ENCODE measurements at regions not wholly inside any gene's neighbourhood (a gene's known extent, or its start where the extent isn't known, plus 50 kb on each side); places are given as distances from the start of the nearest gene placed in this dataset.

DNA sequence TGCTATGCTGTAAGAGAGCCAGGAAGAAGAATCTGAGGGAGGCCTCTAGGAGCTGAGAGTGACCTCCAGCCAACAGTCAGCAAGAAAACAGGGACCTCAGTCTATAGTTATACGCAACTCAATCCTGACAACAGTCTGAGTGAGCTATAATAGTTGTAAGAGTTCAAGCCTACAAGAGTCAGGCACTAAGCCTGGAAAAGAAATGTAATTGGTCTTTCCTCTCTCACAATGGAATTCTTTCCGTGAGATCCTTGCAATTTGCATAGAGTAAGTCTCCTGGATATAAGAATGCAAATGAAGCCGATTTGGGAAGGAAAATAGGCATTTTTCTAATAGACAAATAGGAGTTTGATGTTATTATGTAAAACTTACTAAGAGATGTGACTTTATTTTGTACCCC is 1332.6 kb upstream of the CELF4 start:
- H3K9me3 Mint-ChIP-seq, result no peaks in the 10 kb centered on the region
- no peak overlapping the region for H3K27ac Mint-ChIP-seq
- no peaks in the 10 kb centered on the region for H3K9me3 ChIP-seq (ENCODE audit: control insufficient read depth, low read length)
- H3K36me3 Mint-ChIP-seq (ENCODE audit: low read depth), result no peaks in the 10 kb centered on the region
- H3K9ac ChIP-seq (ENCODE audit: extremely low read depth, low read length, poor library complexity, severe bottlenecking), result no peak overlapping the region
- no peaks in the 10 kb centered on the region for H3K27me3 ChIP-seq (ENCODE audit: control insufficient read depth, insufficient read depth, low read length, poor library complexity, severe bottlenecking)
- no peak overlapping the region for H3K4me3 Mint-ChIP-seq
- no peaks in the 10 kb centered on the region for H3K27me3 Mint-ChIP-seq (ENCODE audit: insufficient read depth)
- no peak for DNase-seq
- no peaks in the 10 kb centered on the region for H3K4me1 ChIP-seq (ENCODE audit: control insufficient read depth, insufficient read depth, low read length)
- H3K36me3 ChIP-seq (ENCODE audit: control insufficient read depth, insufficient read depth, low read length), result no peaks in the 10 kb centered on the region
- TF ChIP-seq, protein P1, sequence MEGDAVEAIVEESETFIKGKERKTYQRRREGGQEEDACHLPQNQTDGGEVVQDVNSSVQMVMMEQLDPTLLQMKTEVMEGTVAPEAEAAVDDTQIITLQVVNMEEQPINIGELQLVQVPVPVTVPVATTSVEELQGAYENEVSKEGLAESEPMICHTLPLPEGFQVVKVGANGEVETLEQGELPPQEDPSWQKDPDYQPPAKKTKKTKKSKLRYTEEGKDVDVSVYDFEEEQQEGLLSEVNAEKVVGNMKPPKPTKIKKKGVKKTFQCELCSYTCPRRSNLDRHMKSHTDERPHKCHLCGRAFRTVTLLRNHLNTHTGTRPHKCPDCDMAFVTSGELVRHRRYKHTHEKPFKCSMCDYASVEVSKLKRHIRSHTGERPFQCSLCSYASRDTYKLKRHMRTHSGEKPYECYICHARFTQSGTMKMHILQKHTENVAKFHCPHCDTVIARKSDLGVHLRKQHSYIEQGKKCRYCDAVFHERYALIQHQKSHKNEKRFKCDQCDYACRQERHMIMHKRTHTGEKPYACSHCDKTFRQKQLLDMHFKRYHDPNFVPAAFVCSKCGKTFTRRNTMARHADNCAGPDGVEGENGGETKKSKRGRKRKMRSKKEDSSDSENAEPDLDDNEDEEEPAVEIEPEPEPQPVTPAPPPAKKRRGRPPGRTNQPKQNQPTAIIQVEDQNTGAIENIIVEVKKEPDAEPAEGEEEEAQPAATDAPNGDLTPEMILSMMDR (conservative IDR thresholded peaks at IDR 0.05), result no peak
- no peak overlapping the region for H3K27ac ChIP-seq (ENCODE audit: low read depth, low read length)
- H3K4me3 ChIP-seq (ENCODE audit: low read length), result no peak overlapping the region
- 80 to 87% methylated on average over 2 to 3 of the region's 3 CpGs for WGBS, 2 experiments (ENCODE audit: insufficient coverage in 1 of 2, insufficient read length in 1 of 2)
- peaks cover 2% of the 10 kb centered on the region for H3K4me1 Mint-ChIP-seq

DNA sequence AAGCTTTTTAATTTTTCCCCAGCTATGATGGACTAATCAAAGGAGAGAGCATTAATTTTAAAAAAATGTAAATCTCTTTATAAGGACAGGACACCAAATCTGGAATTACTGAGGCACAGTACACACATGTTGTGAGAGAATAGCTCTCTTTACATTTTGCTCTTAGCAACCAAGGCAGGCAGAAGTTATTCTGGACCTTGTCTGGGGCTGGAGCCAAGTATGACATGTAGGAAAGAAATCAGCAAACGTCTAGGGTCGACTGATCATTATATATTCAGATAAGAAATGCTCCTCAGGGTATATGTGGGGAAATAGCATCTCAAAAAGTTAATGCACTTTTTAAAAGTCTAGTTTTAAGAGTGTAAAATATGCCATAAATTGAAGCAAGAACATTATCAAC is 1330.0 kb upstream of the CELF4 start:
- no peaks in the 10 kb centered on the region for H3K4me1 Mint-ChIP-seq
- TF ChIP-seq, protein P1 (conservative IDR thresholded peaks at IDR 0.05), result no peak
- no peak overlapping the region for H3K4me3 Mint-ChIP-seq
- no peaks in the 10 kb centered on the region for H3K36me3 Mint-ChIP-seq (ENCODE audit: low read depth)
- H3K4me3 ChIP-seq (ENCODE audit: low read length), result no peak overlapping the region
- H3K27me3 Mint-ChIP-seq (ENCODE audit: insufficient read depth), result no peaks in the 10 kb centered on the region
- DNase-seq, result no peak
- whole genome bisulfite sequencing, 2 experiments (ENCODE audit: insufficient coverage in 1 of 2, insufficient read length in 1 of 2), result 84% methylated on average over 2 of the region's 2 CpGs; no CpG with 5 or more reads in 1 of the 2 experiments
- H3K27ac ChIP-seq (ENCODE audit: low read depth, low read length), result no peak overlapping the region
- no peaks in the 10 kb centered on the region for H3K4me1 ChIP-seq (ENCODE audit: control insufficient read depth, insufficient read depth, low read length)
- H3K9me3 ChIP-seq (ENCODE audit: control insufficient read depth, low read length), result no peaks in the 10 kb centered on the region
- no peak overlapping the region for H3K9ac ChIP-seq (ENCODE audit: extremely low read depth, low read length, poor library complexity, severe bottlenecking)
- no peaks in the 10 kb centered on the region for H3K9me3 Mint-ChIP-seq
- no peaks in the 10 kb centered on the region for H3K27me3 ChIP-seq (ENCODE audit: control insufficient read depth, insufficient read depth, low read length, poor library complexity, severe bottlenecking)
- H3K36me3 ChIP-seq (ENCODE audit: control insufficient read depth, insufficient read depth, low read length), result no peaks in the 10 kb centered on the region
- H3K27ac Mint-ChIP-seq, result no peak overlapping the region

DNA sequence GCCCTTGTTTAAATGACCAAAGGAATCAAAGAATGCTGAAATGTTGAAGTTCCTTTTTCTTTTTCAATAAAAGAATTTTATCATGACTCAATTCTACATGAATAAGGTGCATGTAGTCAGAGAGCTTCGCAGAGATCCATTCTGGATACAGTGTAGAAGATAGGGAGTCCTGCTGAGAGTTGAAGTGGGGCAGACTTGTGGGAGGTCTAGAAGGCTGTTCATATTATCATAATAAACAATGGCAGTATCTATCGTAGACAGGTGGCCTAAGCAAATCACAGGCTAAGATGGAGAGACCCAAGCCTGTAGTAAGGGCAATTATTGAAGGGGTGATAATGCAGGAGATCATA is 1322.0 kb upstream of the CELF4 start:
- 89% methylated on average over 2 of the region's 2 CpGs; no CpG with 5 or more reads in 1 of the 2 experiments for WGBS, 2 experiments (ENCODE audit: insufficient coverage in 1 of 2, insufficient read length in 1 of 2)
- no peaks in the 10 kb centered on the region for H3K4me1 Mint-ChIP-seq
- H3K27me3 Mint-ChIP-seq (ENCODE audit: insufficient read depth), result no peaks in the 10 kb centered on the region
- no peak for DNase-seq
- TF ChIP-seq, protein P1 (conservative IDR thresholded peaks at IDR 0.05), result no peak
- H3K9me3 Mint-ChIP-seq, result no peaks in the 10 kb centered on the region
- Histone ChIP-seq H3K27me3 (ENCODE audit: control insufficient read depth, insufficient read depth, low read length, poor library complexity, severe bottlenecking) (no peaks in the 10 kb centered on the region), H3K4me1 (ENCODE audit: control insufficient read depth, insufficient read depth, low read length) (no peaks in the 10 kb centered on the region), H3K36me3 (ENCODE audit: control insufficient read depth, insufficient read depth, low read length) (no peaks in the 10 kb centered on the region), H3K4me3 (ENCODE audit: low read length) (no peak overlapping the region), H3K9ac (ENCODE audit: extremely low read depth, low read length, poor library complexity, severe bottlenecking) (no peak overlapping the region), H3K9me3 (ENCODE audit: control insufficient read depth, low read length) (no peaks in the 10 kb centered on the region), H3K27ac (ENCODE audit: low read depth, low read length) (no peak overlapping the region)
- H3K4me3 Mint-ChIP-seq, result no peak overlapping the region
- H3K27ac Mint-ChIP-seq, result no peak overlapping the region
- H3K36me3 Mint-ChIP-seq (ENCODE audit: low read depth), result no peaks in the 10 kb centered on the region

Measured in endodermal cell (in vitro differentiated cells).